ENCODE measurements at regions not wholly inside any gene's neighbourhood (a gene's known extent, or its start where the extent isn't known, plus 50 kb on each side); places are given as distances from the start of the nearest gene placed in this dataset.

GRCh38 chr1:96987186-96987703 lies 265.7 kb downstream of the PTBP2 start:
- Histone ChIP-seq H3K9me3 (no peaks in the 10 kb centered on the region), H3K27ac (no peak overlapping the region), H3K4me3 (no peak overlapping the region), H3K27me3 (no peaks in the 10 kb centered on the region), H3K36me3 (no peaks in the 10 kb centered on the region), H3K4me1 (no peaks in the 10 kb centered on the region)
- no peak for TF ChIP-seq CTCF (IDR thresholded peaks at IDR 0.05)
- intact Hi-C loops (cut with DNase I) = no loop called here
- no peak for ATAC-seq
- DNase-seq = no peak

GRCh38 chr1:96989302-96989701 lies 267.7 kb downstream of the PTBP2 start:
- Histone ChIP-seq H3K4me1 (no peaks in the 10 kb centered on the region), H3K36me3 (no peaks in the 10 kb centered on the region), H3K27me3 (no peaks in the 10 kb centered on the region), H3K9me3 (no peaks in the 10 kb centered on the region), H3K27ac (no peak overlapping the region), H3K4me3 (no peak overlapping the region)
- no peak for TF ChIP-seq CTCF (IDR thresholded peaks at IDR 0.05)
- intact Hi-C loops (cut with DNase I) = no loop called here
- no peak for ATAC-seq
- no peak for DNase-seq

GRCh38 chr1:96990136-96990535 lies 268.6 kb downstream of the PTBP2 start:
- H3K9me3 ChIP-seq = no peaks in the 10 kb centered on the region
- intact Hi-C loops (cut with DNase I) = no loop called here
- H3K4me3 ChIP-seq = no peak overlapping the region
- no peak overlapping the region for H3K27ac ChIP-seq
- H3K4me1 ChIP-seq = no peaks in the 10 kb centered on the region
- H3K36me3 ChIP-seq = no peaks in the 10 kb centered on the region
- TF ChIP-seq CTCF (IDR thresholded peaks at IDR 0.05) = no peak
- no peak for DNase-seq
- H3K27me3 ChIP-seq = no peaks in the 10 kb centered on the region
- ATAC-seq = no peak

- Histone ChIP-seq H3K4me1 (no peaks in the 10 kb centered on the region), H3K4me3 (no peak overlapping the region), H3K27ac (no peak overlapping the region), H3K36me3 (no peaks in the 10 kb centered on the region), H3K27me3 (no peaks in the 10 kb centered on the region), H3K9me3 (no peaks in the 10 kb centered on the region)
- ATAC-seq (no peak), DNase-seq (no peak)
- no peak for TF ChIP-seq CTCF (IDR thresholded peaks at IDR 0.05)
- intact Hi-C loops (cut with DNase I) = no loop called here
These were observed 269.7 kb downstream of the PTBP2 start for GRCh38 chr1:96991261-96991660.

GRCh38 chr1:96992871-96993270 lies 271.3 kb downstream of the PTBP2 start:
- no peaks in the 10 kb centered on the region for H3K27me3 ChIP-seq
- no peak overlapping the region for H3K4me3 ChIP-seq
- no peak for TF ChIP-seq CTCF (IDR thresholded peaks at IDR 0.05)
- DNase-seq (no peak), ATAC-seq (no peak)
- H3K9me3 ChIP-seq = no peaks in the 10 kb centered on the region
- H3K4me1 ChIP-seq = no peaks in the 10 kb centered on the region
- intact Hi-C loops (cut with DNase I) = no loop called here
- no peaks in the 10 kb centered on the region for H3K36me3 ChIP-seq
- H3K27ac ChIP-seq = no peak overlapping the region

GRCh38 chr1:96995351-96995750 lies 273.8 kb downstream of the PTBP2 start:
- Histone ChIP-seq H3K9me3 (no peaks in the 10 kb centered on the region), H3K4me3 (no peak overlapping the region), H3K27ac (no peak overlapping the region), H3K27me3 (no peaks in the 10 kb centered on the region), H3K4me1 (no peaks in the 10 kb centered on the region), H3K36me3 (no peaks in the 10 kb centered on the region)
- intact Hi-C loops (cut with DNase I) = no loop called here
- no peak for ATAC-seq
- DNase-seq = no peak
- no peak for TF ChIP-seq CTCF (IDR thresholded peaks at IDR 0.05)

Measured in upper lobe of right lung (tissue), 1 donor.